ENCODE measurements at regions not wholly inside any gene's neighbourhood (a gene's known extent, or its start where the extent isn't known, plus 50 kb on each side); places are given as distances from the start of the nearest gene placed in this dataset.

GRCh38 chr10:62464308-62464707 is 90.1 kb downstream of the ZNF365 start:
- no peaks in the 10 kb centered on the region for H3K4me1 ChIP-seq (ENCODE audit: control insufficient read depth, insufficient read depth, low read length)
- H3K4me3 ChIP-seq (ENCODE audit: low read depth, low read length): no peak overlapping the region
- no peak overlapping the region for H3K27ac ChIP-seq (ENCODE audit: low read depth, low read length)
- no peak overlapping the region for H3K9ac ChIP-seq (ENCODE audit: low read length)
- no peaks in the 10 kb centered on the region for H3K36me3 ChIP-seq (ENCODE audit: control insufficient read depth, insufficient read depth, low read length)
- no peaks in the 10 kb centered on the region for H3K27me3 ChIP-seq (ENCODE audit: control insufficient read depth, insufficient read depth, low read length)
- H3K9me3 ChIP-seq (ENCODE audit: control insufficient read depth, insufficient read depth, low read depth, low read length): peaks cover 8% of the 10 kb centered on the region; the same call in 1 of the 2 replicates

GRCh38 chr10:62466590-62466989 is 92.4 kb downstream of the ZNF365 start:
- Histone ChIP-seq H3K4me1 (ENCODE audit: control insufficient read depth, insufficient read depth, low read length) (no peaks in the 10 kb centered on the region), H3K27ac (ENCODE audit: low read depth, low read length) (no peak overlapping the region), H3K9ac (ENCODE audit: low read length) (no peak overlapping the region), H3K36me3 (ENCODE audit: control insufficient read depth, insufficient read depth, low read length) (no peaks in the 10 kb centered on the region), H3K9me3 (ENCODE audit: control insufficient read depth, insufficient read depth, low read depth, low read length) (peaks cover 8% of the 10 kb centered on the region; the same call in 1 of the 2 replicates), H3K4me3 (ENCODE audit: low read depth, low read length) (no peak overlapping the region), H3K27me3 (ENCODE audit: control insufficient read depth, insufficient read depth, low read length) (no peaks in the 10 kb centered on the region)

- Histone ChIP-seq H3K27ac (ENCODE audit: low read depth, low read length) (no peak overlapping the region), H3K4me3 (ENCODE audit: low read depth, low read length) (no peak overlapping the region), H3K4me1 (ENCODE audit: control insufficient read depth, insufficient read depth, low read length) (no peaks in the 10 kb centered on the region), H3K9ac (ENCODE audit: low read length) (no peak overlapping the region), H3K36me3 (ENCODE audit: control insufficient read depth, insufficient read depth, low read length) (no peaks in the 10 kb centered on the region), H3K9me3 (ENCODE audit: control insufficient read depth, insufficient read depth, low read depth, low read length) (peaks cover 8% of the 10 kb centered on the region; the same call in 1 of the 2 replicates), H3K27me3 (ENCODE audit: control insufficient read depth, insufficient read depth, low read length) (no peaks in the 10 kb centered on the region)
Observed at GRCh38 chr10:62467527-62467926, 93.4 kb downstream of the ZNF365 start.

- H3K36me3 ChIP-seq (ENCODE audit: control insufficient read depth, insufficient read depth, low read length): no peaks in the 10 kb centered on the region
- no peak overlapping the region for H3K27ac ChIP-seq (ENCODE audit: low read depth, low read length)
- H3K9ac ChIP-seq (ENCODE audit: low read length): no peak overlapping the region
- H3K4me3 ChIP-seq (ENCODE audit: low read depth, low read length): no peak overlapping the region
- no peaks in the 10 kb centered on the region for H3K4me1 ChIP-seq (ENCODE audit: control insufficient read depth, insufficient read depth, low read length)
- H3K9me3 ChIP-seq (ENCODE audit: control insufficient read depth, insufficient read depth, low read depth, low read length): no peaks in the 10 kb centered on the region
- H3K27me3 ChIP-seq (ENCODE audit: control insufficient read depth, insufficient read depth, low read length): no peaks in the 10 kb centered on the region
Observed at GRCh38 chr10:62471711-62472110, 97.5 kb downstream of the ZNF365 start.

GRCh38 chr10:62473241-62473640 is 99.1 kb downstream of the ZNF365 start:
- H3K4me3 ChIP-seq (ENCODE audit: low read depth, low read length): no peak overlapping the region
- no peaks in the 10 kb centered on the region for H3K27me3 ChIP-seq (ENCODE audit: control insufficient read depth, insufficient read depth, low read length)
- no peaks in the 10 kb centered on the region for H3K9me3 ChIP-seq (ENCODE audit: control insufficient read depth, insufficient read depth, low read depth, low read length)
- no peak overlapping the region for H3K9ac ChIP-seq (ENCODE audit: low read length)
- H3K36me3 ChIP-seq (ENCODE audit: control insufficient read depth, insufficient read depth, low read length): no peaks in the 10 kb centered on the region
- no peaks in the 10 kb centered on the region for H3K4me1 ChIP-seq (ENCODE audit: control insufficient read depth, insufficient read depth, low read length)
- no peak overlapping the region for H3K27ac ChIP-seq (ENCODE audit: low read depth, low read length)

GRCh38 chr10:62475551-62475950 is 101.4 kb downstream of the ZNF365 start:
- no peaks in the 10 kb centered on the region for H3K36me3 ChIP-seq (ENCODE audit: control insufficient read depth, insufficient read depth, low read length)

GRCh38 chr10:62479523-62479922 is 105.4 kb downstream of the ZNF365 start:
- Histone ChIP-seq H3K27me3 (ENCODE audit: control insufficient read depth, insufficient read depth, low read length) (no peaks in the 10 kb centered on the region), H3K4me3 (ENCODE audit: low read depth, low read length) (no peak overlapping the region)

More at GRCh38 chr10:62475551-62475950, 101.4 kb downstream of the ZNF365 start:
- Histone ChIP-seq H3K4me3 (ENCODE audit: low read depth, low read length) (no peak overlapping the region), H3K4me1 (ENCODE audit: control insufficient read depth, insufficient read depth, low read length) (no peaks in the 10 kb centered on the region), H3K9ac (ENCODE audit: low read length) (no peak overlapping the region), H3K27ac (ENCODE audit: low read depth, low read length) (no peak overlapping the region), H3K27me3 (ENCODE audit: control insufficient read depth, insufficient read depth, low read length) (no peaks in the 10 kb centered on the region), H3K9me3 (ENCODE audit: control insufficient read depth, insufficient read depth, low read depth, low read length) (no peaks in the 10 kb centered on the region)

GRCh38 chr10:62480196-62480595 is 106.0 kb downstream of the ZNF365 start:
- H3K4me1 ChIP-seq (ENCODE audit: control insufficient read depth, insufficient read depth, low read length): no peaks in the 10 kb centered on the region
- no peaks in the 10 kb centered on the region for H3K9me3 ChIP-seq (ENCODE audit: control insufficient read depth, insufficient read depth, low read depth, low read length)
- H3K27ac ChIP-seq (ENCODE audit: low read depth, low read length): no peak overlapping the region
- no peaks in the 10 kb centered on the region for H3K36me3 ChIP-seq (ENCODE audit: control insufficient read depth, insufficient read depth, low read length)
- no peak overlapping the region for H3K4me3 ChIP-seq (ENCODE audit: low read depth, low read length)
- H3K27me3 ChIP-seq (ENCODE audit: control insufficient read depth, insufficient read depth, low read length): no peaks in the 10 kb centered on the region
- no peak overlapping the region for H3K9ac ChIP-seq (ENCODE audit: low read length)

More at GRCh38 chr10:62479523-62479922, 105.4 kb downstream of the ZNF365 start:
- no peaks in the 10 kb centered on the region for H3K4me1 ChIP-seq (ENCODE audit: control insufficient read depth, insufficient read depth, low read length)
- H3K27ac ChIP-seq (ENCODE audit: low read depth, low read length): no peak overlapping the region
- no peaks in the 10 kb centered on the region for H3K9me3 ChIP-seq (ENCODE audit: control insufficient read depth, insufficient read depth, low read depth, low read length)
- H3K36me3 ChIP-seq (ENCODE audit: control insufficient read depth, insufficient read depth, low read length): no peaks in the 10 kb centered on the region
- H3K9ac ChIP-seq (ENCODE audit: low read length): no peak overlapping the region

GRCh38 chr10:62482581-62482980 is 108.4 kb downstream of the ZNF365 start:
- Histone ChIP-seq H3K27ac (ENCODE audit: low read depth, low read length) (no peak overlapping the region), H3K4me1 (ENCODE audit: control insufficient read depth, insufficient read depth, low read length) (no peaks in the 10 kb centered on the region), H3K4me3 (ENCODE audit: low read depth, low read length) (no peak overlapping the region), H3K9me3 (ENCODE audit: control insufficient read depth, insufficient read depth, low read depth, low read length) (no peaks in the 10 kb centered on the region), H3K27me3 (ENCODE audit: control insufficient read depth, insufficient read depth, low read length) (no peaks in the 10 kb centered on the region), H3K36me3 (ENCODE audit: control insufficient read depth, insufficient read depth, low read length) (no peaks in the 10 kb centered on the region), H3K9ac (ENCODE audit: low read length) (no peak overlapping the region)

GRCh38 chr10:62491597-62491996 is 117.4 kb downstream of the ZNF365 start:
- Histone ChIP-seq H3K4me3 (ENCODE audit: low read depth, low read length) (no peak overlapping the region), H3K36me3 (ENCODE audit: control insufficient read depth, insufficient read depth, low read length) (no peaks in the 10 kb centered on the region), H3K27me3 (ENCODE audit: control insufficient read depth, insufficient read depth, low read length) (no peaks in the 10 kb centered on the region), H3K27ac (ENCODE audit: low read depth, low read length) (no peak overlapping the region), H3K9me3 (ENCODE audit: control insufficient read depth, insufficient read depth, low read depth, low read length) (no peaks in the 10 kb centered on the region), H3K4me1 (ENCODE audit: control insufficient read depth, insufficient read depth, low read length) (no peaks in the 10 kb centered on the region), H3K9ac (ENCODE audit: low read length) (no peak overlapping the region)

- H3K4me1 ChIP-seq (ENCODE audit: control insufficient read depth, insufficient read depth, low read length): no peaks in the 10 kb centered on the region
- H3K4me3 ChIP-seq (ENCODE audit: low read depth, low read length): no peak overlapping the region
- H3K27ac ChIP-seq (ENCODE audit: low read depth, low read length): no peak overlapping the region
- H3K9ac ChIP-seq (ENCODE audit: low read length): no peak overlapping the region
- no peaks in the 10 kb centered on the region for H3K27me3 ChIP-seq (ENCODE audit: control insufficient read depth, insufficient read depth, low read length)
- no peaks in the 10 kb centered on the region for H3K36me3 ChIP-seq (ENCODE audit: control insufficient read depth, insufficient read depth, low read length)
- no peaks in the 10 kb centered on the region for H3K9me3 ChIP-seq (ENCODE audit: control insufficient read depth, insufficient read depth, low read depth, low read length)
Observed at GRCh38 chr10:62492012-62492869, 118.1 kb downstream of the ZNF365 start.
